ENCODE measurements at regions not wholly inside any gene's neighbourhood (a gene's known extent, or its start where the extent isn't known, plus 50 kb on each side); places are given as distances from the start of the nearest gene placed in this dataset.

GRCh38 chr11:90326647-90327046 is 103.8 kb upstream of the CHORDC1 start:
- Histone ChIP-seq H3K9me3 (replicated peaks in 1 of 2; ENCODE audit: control insufficient read depth in 1 of 2, insufficient read depth in 1 of 2, low read length in 2 of 2) (peaks cover 0 to 3% of the 10 kb centered on the region in 2 donors), H3K9ac (ENCODE audit: insufficient read depth, low read length, poor library complexity, severe bottlenecking) (no peak overlapping the region), H4K20me1 (ENCODE audit: insufficient read depth, low read length) (no peaks in the 10 kb centered on the region), H3K4me3 (replicated peaks in 1 of 3; ENCODE audit: low read depth in 2 of 3, low read length in 3 of 3) (no peak overlapping the region), H3K79me2 (ENCODE audit: insufficient read depth, low read length) (no peaks in the 10 kb centered on the region), H3K36me3 (replicated peaks in 1 of 2; ENCODE audit: control insufficient read depth in 1 of 2, insufficient read depth in 2 of 2, low read length in 2 of 2) (no peaks in the 10 kb centered on the region), H2AFZ (ENCODE audit: insufficient read depth, low read depth, low read length, poor library complexity, severe bottlenecking) (no peak overlapping the region), H3K4me1 (ENCODE audit: control insufficient read depth in 1 of 2, insufficient read depth in 2 of 2, low read length in 2 of 2) (no peaks in the 10 kb centered on the region), H3K4me2 (replicated peaks; ENCODE audit: extremely low read depth, low read length, poor library complexity, severe bottlenecking) (no peak overlapping the region), H3K27me3 (ENCODE audit: control insufficient read depth in 2 of 2, insufficient read depth in 2 of 2, low read length in 2 of 2) (no peaks in the 10 kb centered on the region), H3K27ac (ENCODE audit: low read depth in 1 of 2, low read length in 2 of 2) (no peak overlapping the region)
- intact Hi-C loops (cut with micrococcal nuclease) = no loop called here
- TF ChIP-seq CTCF (IDR thresholded peaks at IDR 0.05) = no peak
- H3K9me3 Mint-ChIP-seq = peaks cover 0 to 11% (median 5%) of the 10 kb centered on the region in 7 donors
- no peak overlapping the region for H3K4me3 Mint-ChIP-seq
- no peaks in the 10 kb centered on the region for H3K4me1 Mint-ChIP-seq
- no peak for DNase-seq
- no peaks in the 10 kb centered on the region for H3K36me3 Mint-ChIP-seq
- peaks cover 0 to 2% (median 0%) of the 10 kb centered on the region in 3 donors for H3K27me3 Mint-ChIP-seq (ENCODE audit: low read depth in 3 of 3)
- no peak overlapping the region for H3K27ac Mint-ChIP-seq
- 27% methylated on average over 2 of the region's 2 CpGs for WGBS (ENCODE audit: insufficient coverage)

- H3K79me2 ChIP-seq (ENCODE audit: insufficient read depth, low read length) = no peaks in the 10 kb centered on the region
- DNase-seq = no peak
- no CpG with 5 or more reads among the region's 5 CpGs for WGBS (ENCODE audit: insufficient coverage)
- Mint-ChIP-seq H3K4me3 (no peak overlapping the region), H3K4me1 (no peaks in the 10 kb centered on the region), H3K27ac (no peak overlapping the region), H3K27me3 (ENCODE audit: low read depth in 3 of 3) (peaks cover 0 to 2% (median 0%) of the 10 kb centered on the region in 3 donors), H3K36me3 (no peaks in the 10 kb centered on the region), H3K9me3 (peaks cover 0 to 24% (median 8%) of the 10 kb centered on the region in 7 donors)
- TF ChIP-seq CTCF (IDR thresholded peaks at IDR 0.05) = no peak
- no peak overlapping the region for H3K9ac ChIP-seq (ENCODE audit: insufficient read depth, low read length, poor library complexity, severe bottlenecking)
- no peaks in the 10 kb centered on the region for H3K4me1 ChIP-seq (ENCODE audit: control insufficient read depth in 1 of 2, insufficient read depth in 2 of 2, low read length in 2 of 2)
- no peak overlapping the region for H2AFZ ChIP-seq (ENCODE audit: insufficient read depth, low read depth, low read length, poor library complexity, severe bottlenecking)
- H3K4me3 ChIP-seq (replicated peaks in 1 of 3; ENCODE audit: low read depth in 2 of 3, low read length in 3 of 3) = no peak overlapping the region
- peaks cover 0 to 3% of the 10 kb centered on the region in 2 donors for H3K9me3 ChIP-seq (replicated peaks in 1 of 2; ENCODE audit: control insufficient read depth in 1 of 2, insufficient read depth in 1 of 2, low read length in 2 of 2)
- no peak overlapping the region for H3K4me2 ChIP-seq (replicated peaks; ENCODE audit: extremely low read depth, low read length, poor library complexity, severe bottlenecking)
- H3K27me3 ChIP-seq (ENCODE audit: control insufficient read depth in 2 of 2, insufficient read depth in 2 of 2, low read length in 2 of 2) = no peaks in the 10 kb centered on the region
- no peaks in the 10 kb centered on the region for H3K36me3 ChIP-seq (replicated peaks in 1 of 2; ENCODE audit: control insufficient read depth in 1 of 2, insufficient read depth in 2 of 2, low read length in 2 of 2)
- H4K20me1 ChIP-seq (ENCODE audit: insufficient read depth, low read length) = no peaks in the 10 kb centered on the region
- intact Hi-C loops (cut with micrococcal nuclease) = no loop called here
- no peak overlapping the region for H3K27ac ChIP-seq (ENCODE audit: low read depth in 1 of 2, low read length in 2 of 2)
Measured at GRCh38 chr11:90323289-90323688, 100.4 kb upstream of the CHORDC1 start.

All from CD14-positive monocyte (primary cell).